Mesendoderm (in vitro differentiated cells): ENCODE measurements at regions not wholly inside any gene's neighbourhood (a gene's known extent, or its start where the extent isn't known, plus 50 kb on each side); places are given as distances from the start of the nearest gene placed in this dataset.

ENCODE experiments used
- DNase-seq: peaks from one replicate; pipeline ENCODE4 v3.0.0; 2013
- H2AK5ac ChIP-seq: 2 replicates; pipeline ENCODE4 v1.6.1; 2013; ENCODE audit warnings: low read length, inconsistent platforms
- H2BK120ac ChIP-seq: 2 replicates; pipeline ENCODE4 v1.6.1; 2013; ENCODE audit warnings: low read depth, mild to moderate bottlenecking, low read length, moderate library complexity, mixed read lengths
- H2BK15ac ChIP-seq: replicated peaks from 2 replicates; pipeline ENCODE4 v1.6.1; 2013; ENCODE audit warnings: low read depth, mild to moderate bottlenecking, moderate library complexity
- H2BK5ac ChIP-seq: 2 replicates; pipeline ENCODE4 v1.6.1; 2013; ENCODE audit warnings: low read length, inconsistent platforms
- H3K18ac ChIP-seq: 2 replicates; pipeline ENCODE4 v1.6.1; 2013; ENCODE audit warnings: mild to moderate bottlenecking, low read length, mixed read lengths
- H3K23ac ChIP-seq: one replicate; pipeline ENCODE4 v1.6.1; 2013; ENCODE audit warnings: low read length
- H3K27ac ChIP-seq: 2 replicates; pipeline ENCODE4 v1.5.1; 2013; ENCODE audit warnings: low read depth, mild to moderate bottlenecking, inconsistent platforms, low read length, moderate library complexity
- H3K27me3 ChIP-seq: 2 replicates; pipeline ENCODE4 v1.6.1; 2013; ENCODE audit warnings: low read length, control low read depth, mild to moderate bottlenecking, inconsistent platforms; ENCODE audit not compliant: insufficient read depth, poor library complexity
- H3K36me3 ChIP-seq: 2 replicates; pipeline ENCODE4 v1.6.1; 2013; ENCODE audit warnings: low read length, inconsistent platforms; ENCODE audit not compliant: control insufficient read depth, insufficient read depth
- H3K4ac ChIP-seq: one replicate; pipeline ENCODE4 v1.6.1; 2013; ENCODE audit warnings: low read depth, mild to moderate bottlenecking, low read length, moderate library complexity
- H3K4me1 ChIP-seq: 2 replicates; pipeline ENCODE4 v1.6.1; 2013; ENCODE audit warnings: low read depth, low read length, inconsistent platforms; ENCODE audit not compliant: control insufficient read depth
- H3K4me2 ChIP-seq: 2 replicates; pipeline ENCODE4 v1.6.1; 2013; ENCODE audit warnings: low read length
- H3K4me3 ChIP-seq: 2 replicates; pipeline ENCODE4 v1.5.1; 2013; ENCODE audit warnings: mild to moderate bottlenecking, low read length
- H3K56ac ChIP-seq: one replicate; pipeline ENCODE4 v1.6.1; 2013; ENCODE audit warnings: low read length
- H3K79me1 ChIP-seq: 2 replicates; pipeline ENCODE4 v1.6.1; 2013; ENCODE audit warnings: low read length, inconsistent platforms
- H3K79me2 ChIP-seq: 2 replicates; pipeline ENCODE4 v1.6.1; 2013; ENCODE audit warnings: mild to moderate bottlenecking, low read length; ENCODE audit not compliant: control insufficient read depth, insufficient read depth
- H3K9ac ChIP-seq: 2 replicates; pipeline ENCODE4 v1.6.1; 2013; ENCODE audit warnings: low read length, inconsistent platforms
- H4K5ac ChIP-seq: one replicate; pipeline ENCODE4 v1.6.1; 2013; ENCODE audit warnings: low read length
- H4K8ac ChIP-seq: one replicate; pipeline ENCODE4 v1.6.1; 2013; ENCODE audit warnings: low read depth, mild to moderate bottlenecking, control low read depth, low read length, moderate library complexity
- WGBS: extraction: QIAGEN DNeasy Blood & Tissue Kit; methylation state at CpG from one replicate; pipeline ENCODE4 v1.1.7; 2013; ENCODE audit warnings: low lambda C conversion rate, missing lambda C conversion rate; ENCODE audit not compliant: insufficient coverage; ENCODE audit errors: extremely low coverage; 5-methylcytosine and 5-hydroxymethylcytosine counted together

DNA sequence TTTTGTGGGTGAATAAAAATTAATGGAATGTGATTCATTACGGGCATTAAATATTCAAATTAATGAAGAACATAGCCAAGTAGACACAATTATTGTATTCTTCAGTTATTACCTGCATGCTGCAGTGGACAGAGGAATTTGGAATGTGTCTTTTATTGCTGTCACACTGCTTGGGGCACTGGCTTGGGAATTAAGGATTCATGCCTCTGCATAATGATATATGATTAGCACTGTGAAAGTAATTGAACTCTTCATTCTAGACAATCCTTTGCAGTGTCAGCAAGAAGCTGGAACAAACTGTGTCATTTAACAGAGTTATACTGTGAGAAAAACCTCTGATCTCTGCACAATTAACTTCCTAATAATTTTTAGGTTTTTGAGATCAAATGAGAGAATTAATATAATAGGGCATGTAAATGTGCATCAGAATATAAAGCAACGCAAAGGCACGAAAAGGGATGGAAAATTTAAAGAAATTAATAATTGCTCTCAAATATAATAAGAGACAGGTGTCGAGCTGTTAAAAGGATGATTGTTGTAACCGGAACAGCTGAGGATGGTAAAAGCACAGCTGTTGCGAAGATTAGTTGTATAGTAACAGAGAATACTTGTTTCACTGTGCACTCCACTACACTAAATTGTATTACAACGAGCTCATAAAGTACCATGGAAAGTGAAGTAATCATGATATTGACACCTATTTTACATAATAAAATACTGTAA is 235.1 kb upstream of the MIR17HG start:
- no peak overlapping the region for H2BK120ac ChIP-seq
- no peak overlapping the region for H3K4me3 ChIP-seq
- H3K4me1 ChIP-seq = no peaks in the 10 kb centered on the region
- no peak overlapping the region for H3K27ac ChIP-seq
- no peaks in the 10 kb centered on the region for H3K27me3 ChIP-seq
- no peak overlapping the region for H3K56ac ChIP-seq
- H4K8ac ChIP-seq = no peak overlapping the region
- H3K36me3 ChIP-seq = no peaks in the 10 kb centered on the region
- no peak overlapping the region for H3K4ac ChIP-seq
- H4K5ac ChIP-seq = no peak overlapping the region
- H2AK5ac ChIP-seq = no peak overlapping the region
- H3K4me2 ChIP-seq = no peak overlapping the region
- 100% methylated on average over 2 of the region's 7 CpGs for WGBS
- no peaks in the 10 kb centered on the region for H3K79me1 ChIP-seq
- DNase-seq = no peak
- no peak overlapping the region for H3K23ac ChIP-seq
- no peak overlapping the region for H3K18ac ChIP-seq
- no peak overlapping the region for H2BK5ac ChIP-seq
- no peak overlapping the region for H2BK15ac ChIP-seq
- no peak overlapping the region for H3K9ac ChIP-seq
- no peaks in the 10 kb centered on the region for H3K79me2 ChIP-seq

GRCh38 chr13:91112924-91113277 is 234.6 kb upstream of the MIR17HG start:
- H3K4me3 ChIP-seq = no peak overlapping the region

GRCh38 chr13:91115776-91116175 is 231.7 kb upstream of the MIR17HG start:
- Histone ChIP-seq H3K4ac (no peak overlapping the region), H4K8ac (no peak overlapping the region), H3K36me3 (no peaks in the 10 kb centered on the region), H3K18ac (no peak overlapping the region), H3K79me1 (no peaks in the 10 kb centered on the region), H3K4me2 (no peak overlapping the region), H3K9ac (no peak overlapping the region), H3K56ac (no peak overlapping the region), H2AK5ac (no peak overlapping the region), H3K27me3 (no peaks in the 10 kb centered on the region), H2BK15ac (no peak overlapping the region), H4K5ac (no peak overlapping the region), H3K4me1 (no peaks in the 10 kb centered on the region), H2BK5ac (no peak overlapping the region), H3K79me2 (no peaks in the 10 kb centered on the region), H2BK120ac (no peak overlapping the region), H3K4me3 (no peak overlapping the region), H3K27ac (no peak overlapping the region), H3K23ac (no peak overlapping the region)
- no peak for DNase-seq
- WGBS = no CpG with 5 or more reads among the region's 1 CpG

More at GRCh38 chr13:91112924-91113277, 234.6 kb upstream of the MIR17HG start:
- Histone ChIP-seq H4K8ac (no peak overlapping the region), H3K79me1 (no peaks in the 10 kb centered on the region), H2BK15ac (no peak overlapping the region), H3K18ac (no peak overlapping the region), H3K36me3 (no peaks in the 10 kb centered on the region), H4K5ac (no peak overlapping the region), H3K4ac (no peak overlapping the region), H2BK5ac (no peak overlapping the region), H3K4me1 (no peaks in the 10 kb centered on the region), H3K56ac (no peak overlapping the region), H3K23ac (no peak overlapping the region), H3K9ac (no peak overlapping the region), H3K27me3 (no peaks in the 10 kb centered on the region), H2BK120ac (no peak overlapping the region), H3K4me2 (no peak overlapping the region), H3K27ac (no peak overlapping the region), H2AK5ac (no peak overlapping the region), H3K79me2 (no peaks in the 10 kb centered on the region)
- no peak for DNase-seq
- WGBS = no CpG with 5 or more reads among the region's 1 CpG

DNA sequence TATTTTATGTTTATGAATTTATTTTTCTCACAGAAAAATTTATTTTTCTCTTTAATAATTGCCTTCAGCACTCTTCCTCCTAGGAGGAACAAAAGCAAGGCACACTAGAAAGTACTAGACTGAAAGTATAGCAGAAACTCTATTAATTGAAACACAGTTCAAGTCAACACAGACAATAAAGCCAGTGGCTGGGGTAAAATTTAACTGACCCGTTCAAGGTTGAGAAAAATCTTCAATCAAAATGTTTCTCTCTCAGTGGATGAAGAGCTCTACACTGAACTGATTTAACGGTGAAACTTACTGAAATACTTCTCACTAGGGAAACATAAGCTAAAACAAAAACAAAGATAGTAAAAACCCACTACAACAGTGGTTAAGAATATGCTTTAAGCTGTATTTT is 230.1 kb upstream of the MIR17HG start:
- H3K4ac ChIP-seq = no peak overlapping the region
- WGBS = no CpG with 5 or more reads among the region's 2 CpGs
- H3K36me3 ChIP-seq = no peaks in the 10 kb centered on the region
- H3K9ac ChIP-seq = no peak overlapping the region
- no peak overlapping the region for H2AK5ac ChIP-seq
- H4K8ac ChIP-seq = no peak overlapping the region
- H3K4me2 ChIP-seq = no peak overlapping the region
- H2BK5ac ChIP-seq = no peak overlapping the region
- H3K18ac ChIP-seq = no peak overlapping the region
- H2BK120ac ChIP-seq = no peak overlapping the region
- no peak for DNase-seq
- H3K4me3 ChIP-seq = no peak overlapping the region
- H3K79me1 ChIP-seq = no peaks in the 10 kb centered on the region
- H3K23ac ChIP-seq = no peak overlapping the region
- H3K56ac ChIP-seq = no peak overlapping the region
- H4K5ac ChIP-seq = no peak overlapping the region
- H3K4me1 ChIP-seq = no peaks in the 10 kb centered on the region
- no peaks in the 10 kb centered on the region for H3K79me2 ChIP-seq
- no peak overlapping the region for H3K27ac ChIP-seq
- H2BK15ac ChIP-seq = no peak overlapping the region
- H3K27me3 ChIP-seq = no peaks in the 10 kb centered on the region

- no peak overlapping the region for H3K56ac ChIP-seq
- H3K27me3 ChIP-seq = no peaks in the 10 kb centered on the region
- no peak overlapping the region for H3K18ac ChIP-seq
- no peak overlapping the region for H3K4me3 ChIP-seq
- H3K4ac ChIP-seq = no peak overlapping the region
- H2BK15ac ChIP-seq = no peak overlapping the region
- no peak overlapping the region for H3K4me2 ChIP-seq
- no peak overlapping the region for H4K5ac ChIP-seq
- H2AK5ac ChIP-seq = no peak overlapping the region
- H3K27ac ChIP-seq = no peak overlapping the region
- no peak overlapping the region for H3K9ac ChIP-seq
- H3K23ac ChIP-seq = no peak overlapping the region
- H2BK120ac ChIP-seq = no peak overlapping the region
- no peaks in the 10 kb centered on the region for H3K79me1 ChIP-seq
- no peak overlapping the region for H4K8ac ChIP-seq
- peaks cover 3% of the 10 kb centered on the region for H3K4me1 ChIP-seq
- no peaks in the 10 kb centered on the region for H3K79me2 ChIP-seq
- WGBS = no CpG with 5 or more reads among the region's 3 CpGs
- no peak for DNase-seq
- no peaks in the 10 kb centered on the region for H3K36me3 ChIP-seq
- H2BK5ac ChIP-seq = no peak overlapping the region
These were observed 227.8 kb upstream of the MIR17HG start for GRCh38 chr13:91119643-91120042.

GRCh38 chr13:91122766-91123165 is 224.7 kb upstream of the MIR17HG start:
- H3K4me1 ChIP-seq = peaks cover 3% of the 10 kb centered on the region
- no peak overlapping the region for H3K56ac ChIP-seq
- H3K27me3 ChIP-seq = no peaks in the 10 kb centered on the region
- H3K9ac ChIP-seq = no peak overlapping the region
- no peak overlapping the region for H3K23ac ChIP-seq
- no peak overlapping the region for H4K8ac ChIP-seq
- WGBS = no CpG with 5 or more reads among the region's 1 CpG
- no peaks in the 10 kb centered on the region for H3K36me3 ChIP-seq
- no peak overlapping the region for H3K27ac ChIP-seq
- H3K4me3 ChIP-seq = no peak overlapping the region
- no peak overlapping the region for H4K5ac ChIP-seq
- no peaks in the 10 kb centered on the region for H3K79me1 ChIP-seq
- no peak overlapping the region for H3K18ac ChIP-seq
- H2BK5ac ChIP-seq = no peak overlapping the region
- no peak overlapping the region for H2BK15ac ChIP-seq
- no peak overlapping the region for H3K4me2 ChIP-seq
- H2AK5ac ChIP-seq = no peak overlapping the region
- no peak overlapping the region for H2BK120ac ChIP-seq
- DNase-seq = no peak
- no peaks in the 10 kb centered on the region for H3K79me2 ChIP-seq
- H3K4ac ChIP-seq = no peak overlapping the region
